ENCODE measurements at regions not wholly inside any gene's neighbourhood (a gene's known extent, or its start where the extent isn't known, plus 50 kb on each side); places are given as distances from the start of the nearest gene placed in this dataset.

GRCh38 chr1:244173240-244173639 is 122.2 kb downstream of the ZBTB18 start:
- no peak for ATAC-seq
- BruUV-seq (replicated peaks): no TSS peak
- CTCF ChIA-PET: no interaction called here

GRCh38 chr1:244173769-244174168 is 122.7 kb downstream of the ZBTB18 start:
- TF ChIP-seq SIN3A (IDR thresholded peaks at IDR 0.05; ENCODE audit: borderline replicate concordance, insufficient read depth, low read depth, low read length) (no peak), REST (IDR thresholded peaks at IDR 0.05; ENCODE audit: insufficient read depth in 1 of 2, low read depth in 2 of 2, low read length in 1 of 2) (no peak), CTCF (IDR thresholded peaks at IDR 0.05) (no peak), TCF7L2 (IDR thresholded peaks at IDR 0.05; ENCODE audit: low read depth, low read length) (no peak), POLR2AphosphoS5 (IDR thresholded peaks at IDR 0.05; ENCODE audit: low read depth, low read length) (no peak)
- H3K4me3 ChIP-seq (ENCODE audit: low read depth in 2 of 2, low read length in 2 of 2): no peak overlapping the region
- H3K4me1 ChIP-seq (ENCODE audit: control insufficient read depth, insufficient read depth, low read length): no peaks in the 10 kb centered on the region
- ChIA-PET POLR2A (no interaction called here), CTCF (no interaction called here)
- H3K36me3 ChIP-seq (ENCODE audit: control insufficient read depth, insufficient read depth, low read length): no peaks in the 10 kb centered on the region
- in situ Hi-C loops (cut with HindIII; ENCODE audit: low pct_unique_long_range_greater_than_20kb, low sequenced_read_pairs): no loop called here
- no peak for ATAC-seq
- no peak overlapping the region for H3K27ac ChIP-seq (ENCODE audit: low read length)
- no peaks in the 10 kb centered on the region for H3K27me3 ChIP-seq (ENCODE audit: control insufficient read depth, insufficient read depth, low read length)
- no peak for DNase-seq (ENCODE audit: low read depth, low spot score)
- no peaks in the 10 kb centered on the region for H3K9me3 ChIP-seq (ENCODE audit: control insufficient read depth, insufficient read depth, low read depth, low read length)
- intact Hi-C loops (cut with micrococcal nuclease; ENCODE audit: unreplicated experiment): no loop called here
- no TSS peak for BruUV-seq (replicated peaks)

More at GRCh38 chr1:244173240-244173639, 122.2 kb downstream of the ZBTB18 start:
- no peaks in the 10 kb centered on the region for H3K9me3 ChIP-seq (ENCODE audit: control insufficient read depth, insufficient read depth, low read depth, low read length)
- H3K27ac ChIP-seq (ENCODE audit: low read length): no peak overlapping the region
- POLR2A ChIA-PET: no interaction called here
- H3K4me3 ChIP-seq (ENCODE audit: low read depth in 2 of 2, low read length in 2 of 2): no peak overlapping the region
- DNase-seq (ENCODE audit: low read depth, low spot score): no peak
- no peaks in the 10 kb centered on the region for H3K36me3 ChIP-seq (ENCODE audit: control insufficient read depth, insufficient read depth, low read length)
- in situ Hi-C loops (cut with HindIII; ENCODE audit: low pct_unique_long_range_greater_than_20kb, low sequenced_read_pairs): no loop called here
- no peak for TF ChIP-seq REST (IDR thresholded peaks at IDR 0.05; ENCODE audit: insufficient read depth in 1 of 2, low read depth in 2 of 2, low read length in 1 of 2)
- no peak for TF ChIP-seq SIN3A (IDR thresholded peaks at IDR 0.05; ENCODE audit: borderline replicate concordance, insufficient read depth, low read depth, low read length)
- no peak for TF ChIP-seq POLR2AphosphoS5 (IDR thresholded peaks at IDR 0.05; ENCODE audit: low read depth, low read length)
- no peak for TF ChIP-seq TCF7L2 (IDR thresholded peaks at IDR 0.05; ENCODE audit: low read depth, low read length)
- no peak for TF ChIP-seq CTCF (IDR thresholded peaks at IDR 0.05)
- H3K27me3 ChIP-seq (ENCODE audit: control insufficient read depth, insufficient read depth, low read length): no peaks in the 10 kb centered on the region
- intact Hi-C loops (cut with micrococcal nuclease; ENCODE audit: unreplicated experiment): no loop called here
- H3K4me1 ChIP-seq (ENCODE audit: control insufficient read depth, insufficient read depth, low read length): no peaks in the 10 kb centered on the region

Data from Panc1 (cell line).